Kidney glomerular epithelial cell (primary cell): ENCODE measurements at regions not wholly inside any gene's neighbourhood (a gene's known extent, or its start where the extent isn't known, plus 50 kb on each side); places are given as distances from the start of the nearest gene placed in this dataset.
"Not testable (repeated sequence)": the region's sequence is repeated elsewhere in the genome, so short reads cannot be mapped to it uniquely, and the experiment has no call there.

Source experiments
- DNase-seq: peaks from one replicate; lab custom pipeline; 2025; lab: John Stamatoyannopoulos, UW

DNA sequence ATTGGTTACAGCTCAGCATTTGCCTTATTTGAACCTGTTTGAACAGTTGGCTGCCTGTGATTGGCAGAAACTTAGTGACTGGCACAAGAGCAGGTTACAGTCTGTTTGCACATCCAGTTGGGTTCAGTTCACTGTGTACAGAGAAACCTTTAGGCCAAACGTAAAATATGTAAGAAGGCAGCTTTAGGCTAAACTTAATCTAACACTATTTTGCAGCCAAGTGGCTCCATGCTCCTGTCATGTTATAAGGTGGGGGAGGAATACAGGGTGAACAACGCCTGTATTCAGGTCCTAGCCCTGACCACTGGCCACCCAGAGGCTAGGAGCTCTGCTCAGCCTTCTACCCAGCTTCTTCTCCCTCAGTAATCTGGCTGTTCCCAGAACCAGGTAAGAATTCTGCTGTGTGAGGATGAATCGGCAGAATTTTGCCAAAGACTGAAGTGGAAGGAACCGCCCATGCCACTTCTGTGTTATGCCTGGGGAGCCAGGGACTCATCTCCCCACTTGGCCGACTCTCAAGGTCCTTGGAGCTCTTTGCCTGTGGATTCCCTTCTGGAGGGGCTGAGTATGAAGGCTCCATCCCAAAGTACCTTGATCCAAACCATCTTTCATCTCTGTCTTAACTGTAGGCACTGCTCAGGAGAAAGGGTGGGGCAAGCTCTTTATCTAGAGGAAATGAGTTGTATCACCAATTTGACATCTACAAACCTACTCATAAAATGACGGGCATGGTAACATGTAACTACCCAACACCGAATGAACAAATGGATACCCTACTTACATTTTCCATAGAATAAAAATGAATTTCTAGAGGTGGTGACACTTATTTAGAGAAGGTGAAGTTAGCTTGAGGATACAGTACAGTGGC, 164.4 kb upstream of the NAMPT start:
- DNase-seq = no peak

DNA sequence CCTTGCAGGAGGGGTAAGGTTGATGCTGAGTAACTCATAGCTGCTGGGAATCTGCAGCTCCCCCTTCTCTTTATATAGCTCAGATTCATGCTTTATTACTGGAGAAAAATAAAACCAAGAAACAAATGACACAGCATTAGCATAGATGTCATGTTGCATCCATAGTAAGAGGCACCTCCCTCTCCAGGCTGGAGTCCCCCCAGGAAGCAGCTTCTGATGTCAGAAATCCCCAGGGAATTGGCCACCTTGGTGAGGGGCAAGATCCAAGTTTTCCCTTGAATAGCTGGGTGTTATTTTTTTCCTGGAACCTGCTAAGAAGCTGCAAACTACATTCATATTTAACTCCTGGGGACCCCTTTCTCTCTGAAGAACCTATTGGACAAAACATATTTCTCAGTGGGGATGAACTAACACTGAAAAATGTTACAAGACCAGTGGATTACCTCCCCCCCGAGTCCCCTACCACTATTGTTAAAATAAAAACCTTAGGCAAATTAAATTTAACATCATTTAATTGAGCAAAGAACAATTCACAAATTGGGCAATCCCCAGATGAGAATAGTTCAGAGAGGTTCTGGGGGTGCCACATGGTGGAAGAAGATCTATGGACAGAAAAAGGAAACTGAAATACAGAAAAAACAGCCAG, 163.7 kb upstream of the NAMPT start:
- DNase-seq = no peak

GRCh38 chr7:106447318-106447847, 162.6 kb upstream of the NAMPT start:
- DNase-seq = no peak

- not testable (repeated sequence) for DNase-seq
Measured at GRCh38 chr7:106445366-106445765, 160.6 kb upstream of the NAMPT start.

GRCh38 chr7:106444068-106444655, 159.4 kb upstream of the NAMPT start:
- no peak for DNase-seq

- DNase-seq = no peak
Measured at GRCh38 chr7:106443156-106443555, 158.4 kb upstream of the NAMPT start.

DNA sequence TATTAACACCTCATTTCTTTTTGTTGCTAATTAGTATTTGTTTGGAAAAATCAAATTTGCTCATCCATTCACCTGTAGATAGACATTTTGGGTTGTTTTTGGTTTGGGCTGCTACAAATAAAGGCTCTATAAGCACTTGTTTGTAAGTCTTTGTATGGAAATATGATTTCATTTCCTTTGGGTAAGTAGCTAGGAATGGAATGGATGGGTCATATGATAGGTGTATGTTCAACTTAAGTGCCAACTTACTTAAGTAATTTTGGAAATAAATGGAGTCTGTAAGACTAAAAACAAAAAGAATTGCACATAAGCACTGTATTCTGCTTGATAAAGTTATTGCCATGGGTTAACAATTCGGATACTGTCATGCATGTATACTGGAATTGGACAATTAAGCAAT, 157.7 kb upstream of the NAMPT start:
- DNase-seq = no peak

DNA sequence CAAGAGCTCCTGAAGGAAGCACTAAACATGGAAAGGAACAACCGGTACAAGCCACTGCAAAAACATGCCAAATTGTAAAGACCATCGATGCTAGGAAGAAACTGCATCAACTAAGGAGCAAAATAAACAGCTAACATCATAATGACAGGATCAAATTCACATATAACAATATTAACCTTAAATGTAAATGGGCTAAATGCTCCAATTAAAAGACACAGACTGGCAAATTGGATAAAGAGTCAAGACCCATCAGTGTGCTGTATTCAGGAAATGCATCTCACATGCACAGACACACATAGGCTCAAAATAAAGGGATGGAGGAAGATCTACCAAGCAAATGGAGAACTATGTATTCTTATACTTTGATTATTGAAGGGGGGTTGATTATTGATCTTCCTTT, 156.6 kb upstream of the NAMPT start:
- DNase-seq = not testable (repeated sequence)

GRCh38 chr7:106436933-106437332, 152.2 kb upstream of the NAMPT start:
- not testable (repeated sequence) for DNase-seq

GRCh38 chr7:106433377-106433776, 148.6 kb upstream of the NAMPT start:
- no peak for DNase-seq

GRCh38 chr7:106430535-106431455, 146.0 kb upstream of the NAMPT start:
- no peak for DNase-seq

DNA sequence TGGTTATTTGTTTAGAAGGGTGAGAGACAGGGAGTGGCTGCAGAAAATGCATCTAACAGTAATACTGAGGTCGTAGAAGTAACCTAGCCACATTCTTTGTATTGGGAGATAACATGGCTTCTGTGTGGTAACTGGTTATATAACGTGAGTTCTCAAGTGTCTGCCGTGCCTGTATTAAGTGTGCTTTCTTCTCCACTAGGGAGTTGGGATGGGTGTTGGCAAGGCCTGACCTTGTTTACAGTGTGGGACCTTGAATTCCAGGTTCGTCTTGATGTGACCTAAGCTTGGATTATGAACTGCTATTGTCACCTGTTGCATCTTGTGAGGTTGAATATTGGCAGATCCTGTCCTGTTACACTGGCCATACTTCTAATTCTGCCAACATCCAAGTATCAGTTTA, 145.3 kb upstream of the NAMPT start:
- no peak for DNase-seq

DNA sequence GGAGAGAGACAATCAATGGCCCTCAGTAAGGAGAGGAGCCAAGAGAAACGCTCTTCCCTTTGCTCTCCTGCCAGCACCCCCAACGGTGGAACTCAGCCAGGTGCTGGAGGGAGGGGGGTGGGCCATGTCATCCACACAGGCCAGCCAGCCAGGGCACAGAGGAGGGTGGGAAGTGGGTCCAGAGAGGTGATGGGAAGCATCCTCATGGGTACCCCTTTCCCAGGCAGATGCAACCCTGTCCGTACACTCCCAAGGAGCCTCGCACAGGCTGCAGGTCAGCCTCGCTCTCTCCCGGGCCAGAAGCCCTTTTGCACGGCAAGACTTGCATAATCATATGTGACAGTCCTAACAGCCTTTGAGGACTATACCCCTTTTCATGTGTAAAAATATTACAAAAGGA, 142.0 kb upstream of the NAMPT start:
- DNase-seq = no peak

- peak; percentile 93 for DNase-seq
Measured at GRCh38 chr7:106425017-106425719, 140.4 kb upstream of the NAMPT start.

DNA sequence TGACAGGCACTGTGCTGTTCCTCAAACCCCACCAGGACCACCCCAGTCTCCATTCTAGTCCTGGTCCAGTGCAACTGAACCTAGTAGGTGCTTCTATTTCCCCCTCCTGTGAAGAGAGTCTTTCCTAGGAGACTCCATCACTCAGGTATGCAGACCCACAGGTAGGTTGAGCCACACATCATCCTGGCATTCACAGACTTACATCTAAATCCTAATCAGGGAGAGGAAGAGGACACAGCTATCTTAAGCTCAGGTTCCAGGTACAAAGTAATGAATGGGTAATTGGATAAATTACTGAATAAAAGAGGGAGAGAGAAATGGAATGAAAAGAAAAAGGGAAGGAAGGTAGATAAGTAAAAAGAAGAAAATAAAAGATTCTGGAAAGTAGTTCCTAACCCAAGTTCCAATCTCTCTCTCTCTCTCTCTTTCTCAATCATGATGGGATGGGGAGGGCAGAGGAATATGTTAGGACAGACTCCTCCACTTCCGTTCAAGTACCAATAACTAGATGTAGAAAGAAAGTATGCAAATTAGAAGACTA, 139.8 kb upstream of the NAMPT start:
- no peak for DNase-seq

GRCh38 chr7:106423821-106424475, 139.2 kb upstream of the NAMPT start:
- DNase-seq = no peak

DNA sequence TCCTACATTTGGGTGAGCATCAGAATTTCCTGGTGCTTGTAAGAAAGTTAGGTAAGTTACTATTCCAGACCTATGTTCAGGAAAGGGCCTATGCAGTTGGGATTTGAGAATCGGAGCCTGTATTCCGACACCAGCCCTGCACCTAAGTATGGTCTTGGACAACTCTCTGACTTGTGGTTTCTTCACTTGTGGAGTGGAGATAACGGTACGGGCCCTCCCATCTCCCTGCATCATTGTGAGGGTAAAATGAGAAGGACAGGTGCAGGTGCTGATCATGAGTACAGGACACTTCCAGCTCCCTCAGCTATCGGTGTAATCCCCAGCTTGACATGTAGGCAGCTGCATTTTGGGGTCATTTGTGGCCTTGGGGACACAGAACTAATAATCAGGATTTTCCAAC, 138.3 kb upstream of the NAMPT start:
- no peak for DNase-seq

DNA sequence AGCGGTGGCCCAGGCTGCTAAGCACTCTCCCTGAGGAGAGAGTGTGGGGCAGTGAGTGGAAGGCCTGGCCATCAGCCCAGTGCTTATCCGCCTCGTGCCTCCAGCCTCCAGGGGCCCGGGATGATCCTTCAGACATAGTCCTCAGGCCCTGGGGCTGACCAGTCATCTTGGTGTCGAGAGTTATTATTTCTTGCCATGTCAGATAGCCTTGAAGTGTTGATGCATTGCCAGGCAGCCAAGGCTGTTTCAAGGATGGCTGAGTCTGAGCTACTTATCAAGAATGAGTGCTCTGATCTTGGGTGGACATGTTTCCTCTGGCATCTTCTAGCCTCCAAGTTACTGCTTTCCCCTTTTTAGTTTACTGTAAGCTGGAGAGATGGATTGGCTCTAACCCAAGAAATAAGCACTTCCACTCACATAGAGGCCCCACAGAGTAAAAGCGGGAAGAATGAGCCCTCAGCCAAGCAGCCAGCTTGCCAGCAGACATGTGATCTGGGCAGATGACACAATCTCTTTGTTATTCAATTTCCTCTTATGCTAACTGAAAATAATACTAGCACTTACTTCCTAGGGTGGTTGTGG, 136.5 kb upstream of the NAMPT start:
- peak; percentile 95 for DNase-seq

DNA sequence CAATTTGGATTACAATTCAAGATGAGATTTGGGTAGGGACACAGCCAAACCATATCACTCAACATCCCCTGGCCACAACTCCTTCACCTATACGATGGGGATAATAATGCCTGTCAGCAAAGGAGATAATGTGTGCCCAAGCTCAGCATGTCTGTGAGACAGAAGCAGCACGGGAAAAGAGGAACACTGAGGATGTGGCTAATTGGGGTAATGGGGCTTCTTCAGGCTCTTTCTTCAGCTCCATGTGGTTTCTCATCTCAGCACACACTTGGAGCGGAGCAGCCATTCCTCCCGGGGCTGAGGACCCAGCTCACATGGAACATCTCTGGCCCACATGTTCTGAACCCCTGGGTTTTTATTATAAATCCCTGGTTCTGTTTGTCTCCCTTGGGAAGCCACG, 136.0 kb upstream of the NAMPT start:
- DNase-seq = no peak

GRCh38 chr7:106420210-106420609, 135.4 kb upstream of the NAMPT start:
- DNase-seq = no peak
